GM23338 (cell line): ENCODE measurements at regions not wholly inside any gene's neighbourhood (a gene's known extent, or its start where the extent isn't known, plus 50 kb on each side); places are given as distances from the start of the nearest gene placed in this dataset.

Experiments used
- ATAC-seq: fragments of 200-7000 bp; cut with Tn5 transposase; 3 replicates; pipeline ENCODE4 v1.9.1; 2020
- DNase-seq: peaks from one replicate; pipeline ENCODE4 v3.0.0-alpha.2; 2015; ENCODE audit warnings: low spot score
- H2AFZ ChIP-seq: fragments of 200-600 bp; sonication (generic); 2 replicates; pipeline ENCODE4 v1.8.0; 2016; ENCODE audit warnings: antibody characterized with exemption, mild to moderate bottlenecking, moderate library complexity
- H3F3A ChIP-seq: fragments of 200-600 bp; sonication (generic); replicated peaks from 2 replicates; pipeline ENCODE4 v1.8.0; 2017; ENCODE audit warnings: antibody characterized with exemption, mixed run types, low read depth
- H3K27ac ChIP-seq: fragments of 200-600 bp; sonication (generic); 2 replicates; pipeline ENCODE4 v1.6.1; 2016; ENCODE audit warnings: low read depth
- H3K27me3 ChIP-seq: fragments of 200-600 bp; sonication (generic); 2 replicates; pipeline ENCODE4 v1.8.0; 2016; ENCODE audit warnings: mild to moderate bottlenecking, mixed run types, moderate library complexity; ENCODE audit not compliant: insufficient read depth
- H3K36me3 ChIP-seq: fragments of 200-600 bp; sonication (generic); 2 replicates; pipeline ENCODE4 v1.8.0; 2016; ENCODE audit warnings: mild to moderate bottlenecking; ENCODE audit not compliant: insufficient read depth
- H3K4me1 ChIP-seq: fragments of 200-600 bp; sonication (generic); 2 replicates; pipeline ENCODE4 v1.8.0; 2016; ENCODE audit warnings: mild to moderate bottlenecking, moderate library complexity; ENCODE audit not compliant: insufficient read depth
- H3K4me2 ChIP-seq: fragments of 200-600 bp; sonication (generic); 2 replicates; pipeline ENCODE4 v1.7.1; 2017; ENCODE audit warnings: mixed run types
- H3K4me3 ChIP-seq: fragments of 200-600 bp; sonication (generic); 2 replicates; pipeline ENCODE4 v1.6.1; 2016; ENCODE audit warnings: mixed run types
- H3K79me2 ChIP-seq: fragments of 200-600 bp; sonication (generic); replicated peaks from 2 replicates; pipeline ENCODE4 v1.8.0; 2017; ENCODE audit warnings: mild to moderate bottlenecking; ENCODE audit not compliant: insufficient read depth
- H3K9me2 ChIP-seq: fragments of 200-600 bp; sonication (generic); 2 replicates; pipeline ENCODE4 v1.8.0; 2017; ENCODE audit not compliant: insufficient read depth
- H4K20me1 ChIP-seq: fragments of 200-600 bp; sonication (generic); replicated peaks from 2 replicates; pipeline ENCODE4 v1.8.0; 2017; ENCODE audit warnings: mild to moderate bottlenecking; ENCODE audit not compliant: insufficient read depth
- H3K27ac Mint-ChIP-seq: 2 replicates; pipeline ENCODE4 v1.8.0; 2020; ENCODE audit warnings: inconsistent platforms, mild to moderate bottlenecking, moderate library complexity, mixed read lengths
- H3K27me3 Mint-ChIP-seq: 3 replicates; pipeline ENCODE4 v1.8.0; 2022; ENCODE audit warnings: low read depth, mild to moderate bottlenecking, moderate library complexity, mixed read lengths, inconsistent platforms; ENCODE audit not compliant: insufficient read depth, poor library complexity
- H3K36me3 Mint-ChIP-seq: 3 replicates; pipeline ENCODE4 v1.8.0; 2021; ENCODE audit warnings: low read depth, mild to moderate bottlenecking, inconsistent platforms, moderate library complexity, mixed read lengths
- H3K4me1 Mint-ChIP-seq: 3 replicates; pipeline ENCODE4 v1.8.0; 2020; ENCODE audit warnings: mild to moderate bottlenecking, inconsistent platforms, mixed read lengths
- H3K4me3 Mint-ChIP-seq: 3 replicates; pipeline ENCODE4 v1.8.0; 2021; ENCODE audit warnings: moderate library complexity, mild to moderate bottlenecking, inconsistent platforms, mixed read lengths
- H3K9me3 Mint-ChIP-seq: 3 replicates; pipeline ENCODE4 v1.8.0; 2020; ENCODE audit warnings: moderate library complexity, mild to moderate bottlenecking, inconsistent platforms, mixed read lengths
- CREB1 ChIP-seq: fragments of 250-450 bp; sonication (Bioruptor Pico); IDR thresholded peaks from 2 replicates; pipeline ENCODE4 v1.5.0; 2020; ENCODE audit warnings: low read depth, mild to moderate bottlenecking, moderate library complexity
- CTCF ChIP-seq, 2 experiments: fragments of 200-600 bp in 1 of 2; sonication (generic) in 1 of 2; conservative IDR thresholded peaks; 2 replicates each; pipeline versions ENCODE4 v1.5.1 to v1.6.1; 2016 to 2017; ENCODE audit warnings: antibody characterized with exemption in 2 of 2, low read depth in 2 of 2, mild to moderate bottlenecking in 2 of 2, moderate library complexity in 1 of 2
- EZH2 ChIP-seq: fragments of 200-600 bp; sonication (generic); IDR thresholded peaks from one replicate; pipeline ENCODE4 v1.8.0; 2017; ENCODE audit warnings: antibody characterized with exemption, mild to moderate bottlenecking, low read depth; ENCODE audit not compliant: unreplicated experiment
- JUNB ChIP-seq: IDR thresholded peaks from one replicate; pipeline ENCODE4 v1.6.1; 2016; ENCODE audit warnings: antibody characterized with exemption; ENCODE audit not compliant: unreplicated experiment
- NANOG ChIP-seq: IDR thresholded peaks from 2 replicates; pipeline ENCODE4 v1.6.1; 2016; ENCODE audit warnings: antibody characterized with exemption, borderline replicate concordance
- REST ChIP-seq: IDR thresholded peaks from one replicate; pipeline ENCODE4 v1.6.1; 2018; ENCODE audit warnings: antibody characterized with exemption; ENCODE audit not compliant: unreplicated experiment
- STAT1 ChIP-seq: IDR thresholded peaks from one replicate; pipeline ENCODE4 v1.6.1; 2016; ENCODE audit warnings: antibody characterized with exemption; ENCODE audit not compliant: unreplicated experiment
- ZNF114 ChIP-seq: fragments of 250-450 bp; sonication (Bioruptor Pico); IDR thresholded peaks from 2 replicates; pipeline ENCODE4 v1.5.0; 2020; ENCODE audit warnings: mild to moderate bottlenecking, moderate library complexity
- ZNF331 ChIP-seq: fragments of 250-450 bp; sonication (Bioruptor Pico); IDR thresholded peaks from 2 replicates; pipeline ENCODE4 v1.5.0; 2020; ENCODE audit warnings: low read depth, mild to moderate bottlenecking, moderate library complexity
- TF ChIP-seq, protein P1 (sequence below): fragments of 250-450 bp; sonication (Bioruptor Pico); IDR thresholded peaks from 2 replicates; pipeline ENCODE4 v1.5.0; 2020; ENCODE audit warnings: mild to moderate bottlenecking, moderate library complexity

- Histone ChIP-seq H3F3A (no peaks in the 10 kb centered on the region), H3K4me1 (no peaks in the 10 kb centered on the region), H3K4me3 (no peak overlapping the region), H3K27me3 (peaks cover 9% of the 10 kb centered on the region), H3K27ac (no peak overlapping the region), H4K20me1 (peaks cover 5% of the 10 kb centered on the region; the same call in 1 of the 2 replicates), H3K4me2 (no peak overlapping the region), H2AFZ (no peak overlapping the region), H3K36me3 (no peaks in the 10 kb centered on the region), H3K79me2 (no peaks in the 10 kb centered on the region), H3K9me2 (peaks cover 6% of the 10 kb centered on the region; the same call in 1 of the 2 replicates)
- Mint-ChIP-seq H3K27me3 (peaks cover 2% of the 10 kb centered on the region), H3K4me3 (no peak overlapping the region), H3K36me3 (no peaks in the 10 kb centered on the region), H3K27ac (no peak overlapping the region), H3K4me1 (no peaks in the 10 kb centered on the region), H3K9me3 (no peaks in the 10 kb centered on the region)
- DNase-seq (no peak), ATAC-seq (no peak)
- TF ChIP-seq EZH2 (no peak), CREB1 (CRISPR knock-in tag) (no peak), ZNF114 (no peak), NANOG (no peak), JUNB (no peak), ZNF331 (no peak)
- TF ChIP-seq, protein P1, sequence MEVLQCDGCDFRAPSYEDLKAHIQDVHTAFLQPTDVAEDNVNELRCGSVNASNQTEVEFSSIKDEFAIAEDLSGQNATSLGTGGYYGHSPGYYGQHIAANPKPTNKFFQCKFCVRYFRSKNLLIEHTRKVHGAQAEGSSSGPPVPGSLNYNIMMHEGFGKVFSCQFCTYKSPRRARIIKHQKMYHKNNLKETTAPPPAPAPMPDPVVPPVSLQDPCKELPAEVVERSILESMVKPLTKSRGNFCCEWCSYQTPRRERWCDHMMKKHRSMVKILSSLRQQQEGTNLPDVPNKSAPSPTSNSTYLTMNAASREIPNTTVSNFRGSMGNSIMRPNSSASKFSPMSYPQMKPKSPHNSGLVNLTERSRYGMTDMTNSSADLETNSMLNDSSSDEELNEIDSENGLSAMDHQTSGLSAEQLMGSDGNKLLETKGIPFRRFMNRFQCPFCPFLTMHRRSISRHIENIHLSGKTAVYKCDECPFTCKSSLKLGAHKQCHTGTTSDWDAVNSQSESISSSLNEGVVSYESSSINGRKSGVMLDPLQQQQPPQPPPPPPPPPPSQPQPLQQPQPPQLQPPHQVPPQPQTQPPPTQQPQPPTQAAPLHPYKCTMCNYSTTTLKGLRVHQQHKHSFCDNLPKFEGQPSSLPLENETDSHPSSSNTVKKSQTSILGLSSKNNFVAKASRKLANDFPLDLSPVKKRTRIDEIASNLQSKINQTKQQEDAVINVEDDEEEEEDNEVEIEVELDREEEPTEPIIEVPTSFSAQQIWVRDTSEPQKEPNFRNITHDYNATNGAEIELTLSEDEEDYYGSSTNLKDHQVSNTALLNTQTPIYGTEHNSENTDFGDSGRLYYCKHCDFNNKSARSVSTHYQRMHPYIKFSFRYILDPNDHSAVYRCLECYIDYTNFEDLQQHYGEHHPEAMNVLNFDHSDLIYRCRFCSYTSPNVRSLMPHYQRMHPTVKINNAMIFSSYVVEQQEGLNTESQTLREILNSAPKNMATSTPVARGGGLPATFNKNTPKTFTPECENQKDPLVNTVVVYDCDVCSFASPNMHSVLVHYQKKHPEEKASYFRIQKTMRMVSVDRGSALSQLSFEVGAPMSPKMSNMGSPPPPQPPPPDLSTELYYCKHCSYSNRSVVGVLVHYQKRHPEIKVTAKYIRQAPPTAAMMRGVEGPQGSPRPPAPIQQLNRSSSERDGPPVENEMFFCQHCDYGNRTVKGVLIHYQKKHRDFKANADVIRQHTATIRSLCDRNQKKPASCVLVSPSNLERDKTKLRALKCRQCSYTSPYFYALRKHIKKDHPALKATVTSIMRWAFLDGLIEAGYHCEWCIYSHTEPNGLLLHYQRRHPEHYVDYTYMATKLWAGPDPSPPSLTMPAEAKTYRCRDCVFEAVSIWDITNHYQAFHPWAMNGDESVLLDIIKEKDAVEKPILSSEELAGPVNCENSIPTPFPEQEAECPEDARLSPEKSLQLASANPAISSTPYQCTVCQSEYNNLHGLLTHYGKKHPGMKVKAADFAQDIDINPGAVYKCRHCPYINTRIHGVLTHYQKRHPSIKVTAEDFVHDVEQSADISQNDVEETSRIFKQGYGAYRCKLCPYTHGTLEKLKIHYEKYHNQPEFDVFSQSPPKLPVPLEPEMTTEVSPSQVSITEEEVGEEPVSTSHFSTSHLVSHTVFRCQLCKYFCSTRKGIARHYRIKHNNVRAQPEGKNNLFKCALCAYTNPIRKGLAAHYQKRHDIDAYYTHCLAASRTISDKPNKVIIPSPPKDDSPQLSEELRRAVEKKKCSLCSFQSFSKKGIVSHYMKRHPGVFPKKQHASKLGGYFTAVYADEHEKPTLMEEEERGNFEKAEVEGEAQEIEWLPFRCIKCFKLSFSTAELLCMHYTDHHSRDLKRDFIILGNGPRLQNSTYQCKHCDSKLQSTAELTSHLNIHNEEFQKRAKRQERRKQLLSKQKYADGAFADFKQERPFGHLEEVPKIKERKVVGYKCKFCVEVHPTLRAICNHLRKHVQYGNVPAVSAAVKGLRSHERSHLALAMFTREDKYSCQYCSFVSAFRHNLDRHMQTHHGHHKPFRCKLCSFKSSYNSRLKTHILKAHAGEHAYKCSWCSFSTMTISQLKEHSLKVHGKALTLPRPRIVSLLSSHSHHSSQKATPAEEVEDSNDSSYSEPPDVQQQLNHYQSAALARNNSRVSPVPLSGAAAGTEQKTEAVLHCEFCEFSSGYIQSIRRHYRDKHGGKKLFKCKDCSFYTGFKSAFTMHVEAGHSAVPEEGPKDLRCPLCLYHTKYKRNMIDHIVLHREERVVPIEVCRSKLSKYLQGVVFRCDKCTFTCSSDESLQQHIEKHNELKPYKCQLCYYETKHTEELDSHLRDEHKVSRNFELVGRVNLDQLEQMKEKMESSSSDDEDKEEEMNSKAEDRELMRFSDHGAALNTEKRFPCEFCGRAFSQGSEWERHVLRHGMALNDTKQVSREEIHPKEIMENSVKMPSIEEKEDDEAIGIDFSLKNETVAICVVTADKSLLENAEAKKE (CRISPR knock-in tag): no peak
These were observed 51.1 kb upstream of the ROPN1 start for GRCh38 chr3:124043023-124043422.

GRCh38 chr3:124044956-124045355, 53.0 kb upstream of the ROPN1 start:
- Histone ChIP-seq H3K36me3 (no peaks in the 10 kb centered on the region), H3K4me1 (no peaks in the 10 kb centered on the region), H3K79me2 (no peaks in the 10 kb centered on the region), H2AFZ (no peak overlapping the region), H4K20me1 (peaks cover 5% of the 10 kb centered on the region; the same call in 1 of the 2 replicates), H3F3A (no peaks in the 10 kb centered on the region), H3K9me2 (peaks cover 6% of the 10 kb centered on the region; the same call in 1 of the 2 replicates), H3K27me3 (0 out of 2 replicates have a peak, but pooled peaks cover 4% of the 10 kb centered on the region), H3K4me2 (no peak overlapping the region), H3K27ac (no peak overlapping the region), H3K4me3 (no peak overlapping the region)
- H3K9me3 Mint-ChIP-seq: no peaks in the 10 kb centered on the region
- no peaks in the 10 kb centered on the region for H3K4me1 Mint-ChIP-seq
- peaks cover 2% of the 10 kb centered on the region for H3K27me3 Mint-ChIP-seq
- ATAC-seq (no peak), DNase-seq (no peak)
- no peaks in the 10 kb centered on the region for H3K36me3 Mint-ChIP-seq
- H3K27ac Mint-ChIP-seq: no peak overlapping the region
- H3K4me3 Mint-ChIP-seq: no peak overlapping the region
- TF ChIP-seq CTCF (conservative IDR thresholded peaks at IDR 0.05; ENCODE audit: low read depth in 2 of 2) (no peak), STAT1 (no peak), REST (no peak)
